Ovary (tissue), 3 donors: ENCODE measurements at regions not wholly inside any gene's neighbourhood (a gene's known extent, or its start where the extent isn't known, plus 50 kb on each side); places are given as distances from the start of the nearest gene placed in this dataset.

Experiments used
- POLR2A ChIP-seq: fragments of 450-650 bp; IDR thresholded peaks from one replicate; pipeline ENCODE4 v1.6.1; 2017; ENCODE audit warnings: antibody characterized with exemption, mild to moderate bottlenecking, moderate library complexity
- TF ChIP-seq, protein P1 (sequence below), 3 donors: fragments of 450-650 bp in 2 of 3; fragments of 200-600 bp in 1 of 3; IDR thresholded peaks; one replicate each; pipeline versions ENCODE4 v1.5.1 to v1.8.0; 2016 to 2022; ENCODE audit warnings: antibody characterized with exemption in 3 of 3, mild to moderate bottlenecking in 1 of 3
- donor health status: DM: no; HTN: no; CAD: no.

DNA sequence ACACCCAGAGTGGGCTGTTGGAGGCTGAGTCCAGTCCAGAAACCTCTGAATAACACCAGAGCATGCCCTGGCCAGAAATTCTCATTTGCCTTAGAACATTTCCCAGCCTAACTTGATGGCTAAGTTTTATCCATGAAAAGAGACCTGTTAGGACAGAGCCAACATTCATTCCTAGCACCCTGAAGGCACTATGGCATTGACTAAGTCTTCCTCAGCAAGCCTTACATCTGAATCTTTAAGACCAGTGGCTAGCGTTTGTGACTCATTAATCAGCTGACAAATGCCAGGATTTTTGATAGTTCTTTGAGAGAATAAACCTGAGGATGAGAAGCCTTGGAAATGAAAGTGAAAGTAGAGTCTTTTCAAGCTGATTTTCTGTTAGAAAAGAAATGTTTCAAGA lies 1087.1 kb upstream of the ALCAM start:
- TF ChIP-seq POLR2A = no peak
- TF ChIP-seq, protein P1, sequence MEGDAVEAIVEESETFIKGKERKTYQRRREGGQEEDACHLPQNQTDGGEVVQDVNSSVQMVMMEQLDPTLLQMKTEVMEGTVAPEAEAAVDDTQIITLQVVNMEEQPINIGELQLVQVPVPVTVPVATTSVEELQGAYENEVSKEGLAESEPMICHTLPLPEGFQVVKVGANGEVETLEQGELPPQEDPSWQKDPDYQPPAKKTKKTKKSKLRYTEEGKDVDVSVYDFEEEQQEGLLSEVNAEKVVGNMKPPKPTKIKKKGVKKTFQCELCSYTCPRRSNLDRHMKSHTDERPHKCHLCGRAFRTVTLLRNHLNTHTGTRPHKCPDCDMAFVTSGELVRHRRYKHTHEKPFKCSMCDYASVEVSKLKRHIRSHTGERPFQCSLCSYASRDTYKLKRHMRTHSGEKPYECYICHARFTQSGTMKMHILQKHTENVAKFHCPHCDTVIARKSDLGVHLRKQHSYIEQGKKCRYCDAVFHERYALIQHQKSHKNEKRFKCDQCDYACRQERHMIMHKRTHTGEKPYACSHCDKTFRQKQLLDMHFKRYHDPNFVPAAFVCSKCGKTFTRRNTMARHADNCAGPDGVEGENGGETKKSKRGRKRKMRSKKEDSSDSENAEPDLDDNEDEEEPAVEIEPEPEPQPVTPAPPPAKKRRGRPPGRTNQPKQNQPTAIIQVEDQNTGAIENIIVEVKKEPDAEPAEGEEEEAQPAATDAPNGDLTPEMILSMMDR (IDR thresholded peaks at IDR 0.05) = no peak
